ENCODE measurements at regions not wholly inside any gene's neighbourhood (a gene's known extent, or its start where the extent isn't known, plus 50 kb on each side); places are given as distances from the start of the nearest gene placed in this dataset.

DNA sequence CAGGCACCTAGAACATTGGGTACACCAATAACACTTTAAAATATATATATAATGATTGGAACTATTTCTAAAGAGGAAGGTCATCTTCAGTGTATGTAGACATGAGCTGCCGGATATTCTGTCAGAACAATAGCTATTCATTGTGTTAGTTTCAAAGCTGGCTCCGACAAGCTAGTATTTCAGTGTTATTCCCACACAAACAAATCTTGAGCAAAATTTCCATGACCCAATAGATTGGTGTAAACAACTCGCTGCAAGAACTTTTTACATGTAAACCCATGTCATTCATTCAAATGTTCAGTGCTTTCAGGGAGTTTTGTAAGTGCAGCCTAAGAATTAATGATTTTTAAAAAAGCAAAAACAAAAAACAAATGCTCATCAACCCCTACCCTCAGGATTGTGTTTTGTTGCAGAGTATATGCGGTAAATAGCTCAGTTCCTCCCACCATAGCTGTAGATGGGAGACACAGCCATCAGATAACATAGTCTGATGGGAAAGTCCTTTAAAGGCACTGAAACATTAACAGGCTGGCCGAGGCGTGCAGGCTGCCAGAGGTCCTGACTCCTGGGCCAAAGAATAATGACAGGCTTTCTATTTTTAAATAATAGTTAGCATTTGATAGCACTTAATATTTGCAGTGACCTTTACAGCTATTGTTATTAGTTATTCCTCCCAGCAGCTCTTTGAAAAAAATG, 150.3 kb upstream of the ARHGAP5 start:
- H4K20me1 ChIP-seq (ENCODE audit: control insufficient read depth, insufficient read depth, low read depth, low read length) = no peaks in the 10 kb centered on the region
- H3K27ac ChIP-seq (ENCODE audit: low read depth, low read length) = no peak overlapping the region
- no peak overlapping the region for H3K4me3 ChIP-seq (ENCODE audit: low read length)
- H3F3A ChIP-seq (ENCODE audit: control insufficient read depth, insufficient read depth) = no peaks in the 10 kb centered on the region
- no peak overlapping the region for H3K4me2 ChIP-seq (ENCODE audit: low read length)
- no peak for TF ChIP-seq EZH2phosphoT487 (IDR thresholded peaks at IDR 0.05; ENCODE audit: borderline replicate concordance, low read length)
- TF ChIP-seq, protein P1, sequence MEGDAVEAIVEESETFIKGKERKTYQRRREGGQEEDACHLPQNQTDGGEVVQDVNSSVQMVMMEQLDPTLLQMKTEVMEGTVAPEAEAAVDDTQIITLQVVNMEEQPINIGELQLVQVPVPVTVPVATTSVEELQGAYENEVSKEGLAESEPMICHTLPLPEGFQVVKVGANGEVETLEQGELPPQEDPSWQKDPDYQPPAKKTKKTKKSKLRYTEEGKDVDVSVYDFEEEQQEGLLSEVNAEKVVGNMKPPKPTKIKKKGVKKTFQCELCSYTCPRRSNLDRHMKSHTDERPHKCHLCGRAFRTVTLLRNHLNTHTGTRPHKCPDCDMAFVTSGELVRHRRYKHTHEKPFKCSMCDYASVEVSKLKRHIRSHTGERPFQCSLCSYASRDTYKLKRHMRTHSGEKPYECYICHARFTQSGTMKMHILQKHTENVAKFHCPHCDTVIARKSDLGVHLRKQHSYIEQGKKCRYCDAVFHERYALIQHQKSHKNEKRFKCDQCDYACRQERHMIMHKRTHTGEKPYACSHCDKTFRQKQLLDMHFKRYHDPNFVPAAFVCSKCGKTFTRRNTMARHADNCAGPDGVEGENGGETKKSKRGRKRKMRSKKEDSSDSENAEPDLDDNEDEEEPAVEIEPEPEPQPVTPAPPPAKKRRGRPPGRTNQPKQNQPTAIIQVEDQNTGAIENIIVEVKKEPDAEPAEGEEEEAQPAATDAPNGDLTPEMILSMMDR (IDR thresholded peaks at IDR 0.05; ENCODE audit: low read depth, low read length, poor library complexity, severe bottlenecking) = no peak
- H3K9me2 ChIP-seq (replicated peaks; ENCODE audit: control insufficient read depth, low read length) = no peaks in the 10 kb centered on the region
- no peaks in the 10 kb centered on the region for H3K9me3 ChIP-seq (ENCODE audit: control insufficient read depth, insufficient read depth, low read length)
- no peaks in the 10 kb centered on the region for H3K27me3 ChIP-seq (ENCODE audit: control insufficient read depth, low read length)
- H3K79me2 ChIP-seq (ENCODE audit: control insufficient read depth, low read length) = no peaks in the 10 kb centered on the region
- H3K4me1 ChIP-seq (ENCODE audit: control insufficient read depth, low read length) = no peaks in the 10 kb centered on the region
- no peaks in the 10 kb centered on the region for H3K36me3 ChIP-seq (ENCODE audit: control insufficient read depth, low read length)

DNA sequence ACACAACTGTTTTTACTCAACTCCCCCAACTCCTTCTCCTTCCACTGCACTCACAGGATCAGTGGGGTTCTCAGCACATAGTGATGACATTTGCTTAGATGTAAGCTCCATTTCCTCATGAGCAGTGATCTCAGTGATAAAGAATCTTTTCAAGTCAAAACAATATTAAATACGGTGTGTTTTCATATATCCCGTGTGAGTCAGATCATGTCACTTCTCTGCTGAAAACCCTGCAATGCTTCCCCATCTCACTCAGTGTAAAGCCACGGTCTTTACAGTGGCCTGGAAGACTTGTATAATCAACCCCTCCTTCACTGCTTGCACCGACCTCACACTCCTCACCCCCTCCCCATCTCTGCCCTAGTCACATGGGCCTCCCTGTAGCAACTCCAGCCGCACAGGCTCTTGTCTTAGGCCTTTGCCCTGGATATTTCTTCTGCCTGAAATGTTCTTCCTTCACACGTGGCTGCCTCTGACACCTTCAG, 149.7 kb upstream of the ARHGAP5 start:
- Histone ChIP-seq H3K9me2 (replicated peaks; ENCODE audit: control insufficient read depth, low read length) (no peaks in the 10 kb centered on the region), H3K36me3 (ENCODE audit: control insufficient read depth, low read length) (no peaks in the 10 kb centered on the region), H3K27me3 (ENCODE audit: control insufficient read depth, low read length) (no peaks in the 10 kb centered on the region), H3K9me3 (ENCODE audit: control insufficient read depth, insufficient read depth, low read length) (no peaks in the 10 kb centered on the region), H3K4me2 (ENCODE audit: low read length) (no peak overlapping the region), H3K4me3 (ENCODE audit: low read length) (no peak overlapping the region), H4K20me1 (ENCODE audit: control insufficient read depth, insufficient read depth, low read depth, low read length) (no peaks in the 10 kb centered on the region), H3K27ac (ENCODE audit: low read depth, low read length) (no peak overlapping the region), H3F3A (ENCODE audit: control insufficient read depth, insufficient read depth) (no peaks in the 10 kb centered on the region), H3K4me1 (ENCODE audit: control insufficient read depth, low read length) (no peaks in the 10 kb centered on the region), H3K79me2 (ENCODE audit: control insufficient read depth, low read length) (no peaks in the 10 kb centered on the region)
- TF ChIP-seq EZH2phosphoT487 (IDR thresholded peaks at IDR 0.05; ENCODE audit: borderline replicate concordance, low read length) = no peak
- TF ChIP-seq, protein P1 (IDR thresholded peaks at IDR 0.05; ENCODE audit: low read depth, low read length, poor library complexity, severe bottlenecking) = no peak

DNA sequence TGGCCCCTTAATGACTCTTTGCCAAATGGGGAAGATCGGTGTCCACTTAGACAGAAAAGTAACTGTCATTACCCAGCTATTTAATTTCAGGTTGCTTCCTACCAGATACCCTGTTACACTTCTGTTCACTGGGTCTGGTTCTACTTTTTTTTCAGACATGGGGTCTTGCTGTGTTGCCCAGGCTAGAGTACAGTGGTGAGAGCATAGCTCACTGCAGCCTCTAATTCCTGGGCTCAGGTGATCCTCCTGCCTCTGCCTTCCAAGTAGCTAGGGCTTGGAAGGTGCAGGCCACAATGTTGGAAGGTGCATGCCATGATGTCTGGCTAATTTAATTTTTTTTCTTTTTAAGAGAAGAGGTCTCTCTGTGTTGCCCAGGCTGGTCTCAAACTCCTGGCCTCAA, 147.0 kb upstream of the ARHGAP5 start:
- Histone ChIP-seq H3K4me1 (ENCODE audit: control insufficient read depth, low read length) (no peaks in the 10 kb centered on the region), H3K36me3 (ENCODE audit: control insufficient read depth, low read length) (no peaks in the 10 kb centered on the region), H3K79me2 (ENCODE audit: control insufficient read depth, low read length) (no peaks in the 10 kb centered on the region), H3K27ac (ENCODE audit: low read depth, low read length) (no peak overlapping the region), H3K9me3 (ENCODE audit: control insufficient read depth, insufficient read depth, low read length) (no peaks in the 10 kb centered on the region), H3K4me2 (ENCODE audit: low read length) (no peak overlapping the region), H3K9me2 (replicated peaks; ENCODE audit: control insufficient read depth, low read length) (no peaks in the 10 kb centered on the region), H3K27me3 (ENCODE audit: control insufficient read depth, low read length) (no peaks in the 10 kb centered on the region), H3K4me3 (ENCODE audit: low read length) (no peak overlapping the region), H3F3A (ENCODE audit: control insufficient read depth, insufficient read depth) (no peaks in the 10 kb centered on the region), H4K20me1 (ENCODE audit: control insufficient read depth, insufficient read depth, low read depth, low read length) (no peaks in the 10 kb centered on the region)
- TF ChIP-seq, protein P1 (IDR thresholded peaks at IDR 0.05; ENCODE audit: low read depth, low read length, poor library complexity, severe bottlenecking) = no peak
- no peak for TF ChIP-seq EZH2phosphoT487 (IDR thresholded peaks at IDR 0.05; ENCODE audit: borderline replicate concordance, low read length)

Measured in DOHH2 (cell line).